Fibroblast of mammary gland (primary cell): ENCODE measurements at regions not wholly inside any gene's neighbourhood (a gene's known extent, or its start where the extent isn't known, plus 50 kb on each side); places are given as distances from the start of the nearest gene placed in this dataset.
A peak's percentile ranks its signal among the peaks of the same experiment; 100 is the strongest.

Source experiments
- DNase-seq: peaks from one replicate; pipeline ENCODE4 v3.0.0-alpha.2; 2010; ENCODE audit warnings: low read depth
- H3K4me3 ChIP-seq: 2 replicates; pipeline ENCODE4 v1.5.1; 2011; ENCODE audit warnings: low read depth, mild to moderate bottlenecking, low read length, moderate library complexity; ENCODE audit not compliant: control insufficient read depth
- TF ChIP-seq, protein P1 (sequence below): conservative IDR thresholded peaks from 2 replicates; pipeline ENCODE4 v1.5.1; 2011; ENCODE audit warnings: low read depth, low read length, inconsistent platforms; ENCODE audit not compliant: control insufficient read depth, insufficient read depth

DNA sequence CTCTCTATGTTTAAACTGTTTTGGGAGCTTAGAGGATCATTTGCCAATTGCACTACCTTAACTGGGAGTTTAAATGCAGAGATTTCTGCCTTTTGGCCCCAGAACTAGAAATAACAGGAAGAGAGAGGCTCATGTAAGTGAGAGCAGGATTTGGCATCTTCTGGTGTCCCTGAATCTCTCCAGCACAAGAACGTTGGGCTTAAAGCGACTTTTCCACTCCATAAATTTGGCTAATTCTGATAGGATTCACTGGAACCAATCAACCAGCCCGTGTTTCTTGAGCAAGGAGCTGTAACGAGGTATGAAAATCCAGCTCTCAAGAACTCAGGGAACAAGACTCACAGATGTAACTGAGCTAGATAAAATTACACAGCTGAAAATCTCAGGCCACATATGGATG is 181.0 kb downstream of the C1D start:
- DNase-seq = no peak
- H3K4me3 ChIP-seq = no peak overlapping the region
- TF ChIP-seq, protein P1, sequence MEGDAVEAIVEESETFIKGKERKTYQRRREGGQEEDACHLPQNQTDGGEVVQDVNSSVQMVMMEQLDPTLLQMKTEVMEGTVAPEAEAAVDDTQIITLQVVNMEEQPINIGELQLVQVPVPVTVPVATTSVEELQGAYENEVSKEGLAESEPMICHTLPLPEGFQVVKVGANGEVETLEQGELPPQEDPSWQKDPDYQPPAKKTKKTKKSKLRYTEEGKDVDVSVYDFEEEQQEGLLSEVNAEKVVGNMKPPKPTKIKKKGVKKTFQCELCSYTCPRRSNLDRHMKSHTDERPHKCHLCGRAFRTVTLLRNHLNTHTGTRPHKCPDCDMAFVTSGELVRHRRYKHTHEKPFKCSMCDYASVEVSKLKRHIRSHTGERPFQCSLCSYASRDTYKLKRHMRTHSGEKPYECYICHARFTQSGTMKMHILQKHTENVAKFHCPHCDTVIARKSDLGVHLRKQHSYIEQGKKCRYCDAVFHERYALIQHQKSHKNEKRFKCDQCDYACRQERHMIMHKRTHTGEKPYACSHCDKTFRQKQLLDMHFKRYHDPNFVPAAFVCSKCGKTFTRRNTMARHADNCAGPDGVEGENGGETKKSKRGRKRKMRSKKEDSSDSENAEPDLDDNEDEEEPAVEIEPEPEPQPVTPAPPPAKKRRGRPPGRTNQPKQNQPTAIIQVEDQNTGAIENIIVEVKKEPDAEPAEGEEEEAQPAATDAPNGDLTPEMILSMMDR = no peak

DNA sequence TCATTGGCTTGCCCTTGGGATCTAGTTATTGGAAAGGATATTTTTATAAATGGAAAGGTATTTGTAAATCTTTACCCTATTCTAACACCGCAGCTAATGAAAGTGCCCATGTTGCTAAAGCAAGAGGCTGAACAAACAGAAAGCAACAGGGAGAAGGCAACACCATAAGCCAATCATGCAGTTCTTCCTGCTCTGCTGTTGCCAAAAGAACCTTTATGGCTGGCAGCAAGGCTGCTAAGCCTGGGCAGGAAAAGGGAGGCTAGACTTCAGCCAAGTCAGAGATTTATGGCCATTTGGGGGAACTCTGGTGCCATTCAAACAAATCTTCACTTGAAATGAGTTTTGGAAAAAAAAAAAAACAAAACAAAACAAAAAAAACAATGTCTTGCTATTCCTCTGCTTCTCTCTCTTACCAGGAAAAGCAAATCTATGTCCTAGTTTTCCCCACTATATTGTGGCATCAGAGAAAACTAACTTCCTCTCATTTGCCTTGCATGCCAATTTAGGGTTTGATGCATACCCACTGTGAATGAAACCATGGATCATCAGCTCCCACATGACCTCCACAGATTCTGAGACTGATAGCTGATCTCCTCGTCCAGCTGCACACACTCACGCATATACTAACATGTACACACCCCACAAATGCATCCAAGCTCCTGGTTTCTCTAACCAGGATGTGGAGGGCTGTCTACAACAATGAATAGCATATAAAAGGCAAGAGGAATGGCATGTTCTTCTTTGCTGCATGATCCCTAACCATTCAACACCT is 179.3 kb downstream of the C1D start:
- no peak for DNase-seq
- no peak overlapping the region for H3K4me3 ChIP-seq
- TF ChIP-seq, protein P1 = no peak

DNA sequence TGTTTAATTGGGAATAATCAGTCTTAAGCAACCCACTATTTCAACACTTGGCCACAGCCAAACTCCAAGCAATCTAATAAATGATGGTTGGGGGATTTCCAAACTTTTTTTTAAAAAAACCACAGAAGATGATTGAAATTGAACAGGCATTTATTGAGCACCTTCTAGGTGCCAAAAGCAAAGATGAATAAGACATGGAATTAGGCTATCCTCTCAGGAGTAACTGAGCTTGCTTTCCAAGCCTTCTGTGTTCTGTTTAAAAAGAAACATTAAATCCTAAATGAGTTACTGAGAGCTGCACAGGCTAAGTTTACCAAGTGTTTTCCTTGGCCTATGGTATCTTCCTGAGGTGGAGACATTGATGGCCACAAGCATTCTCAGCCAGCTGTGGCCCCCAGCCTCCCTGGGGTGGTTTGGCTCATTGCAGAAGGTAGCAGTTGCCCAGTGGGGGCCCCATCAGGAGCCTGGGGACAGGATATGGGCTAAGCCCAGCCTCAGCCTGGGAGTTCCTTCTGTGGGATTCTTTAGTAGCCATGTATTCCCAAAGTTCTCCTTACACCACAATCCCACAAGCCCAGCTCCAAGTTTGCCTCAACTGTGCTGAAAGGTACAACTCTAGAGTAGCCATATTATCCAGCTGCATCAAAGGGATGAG is 174.3 kb downstream of the C1D start:
- TF ChIP-seq, protein P1 = no peak
- peak; percentile 20 for DNase-seq
- no peak overlapping the region for H3K4me3 ChIP-seq

DNA sequence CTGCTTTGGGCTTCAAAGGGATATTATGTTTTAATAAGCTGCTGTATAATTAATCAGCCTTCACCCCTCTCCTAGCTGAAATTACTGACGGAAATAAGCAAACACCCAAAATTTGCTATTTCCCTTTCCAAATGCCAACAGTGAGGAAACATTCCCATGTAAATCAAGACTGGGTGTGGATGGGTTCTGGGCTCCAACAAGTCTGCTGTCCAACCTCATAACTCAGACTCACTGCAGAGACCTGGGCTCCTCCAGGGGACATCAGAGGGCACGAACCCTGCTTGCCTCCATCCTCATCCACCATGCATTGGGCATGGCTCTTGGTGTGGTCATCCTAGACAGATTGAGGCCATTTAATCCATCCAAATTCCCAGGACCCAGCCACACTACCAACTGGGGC is 173.7 kb downstream of the C1D start:
- no peak overlapping the region for H3K4me3 ChIP-seq
- no peak for DNase-seq
- TF ChIP-seq, protein P1 = no peak

DNA sequence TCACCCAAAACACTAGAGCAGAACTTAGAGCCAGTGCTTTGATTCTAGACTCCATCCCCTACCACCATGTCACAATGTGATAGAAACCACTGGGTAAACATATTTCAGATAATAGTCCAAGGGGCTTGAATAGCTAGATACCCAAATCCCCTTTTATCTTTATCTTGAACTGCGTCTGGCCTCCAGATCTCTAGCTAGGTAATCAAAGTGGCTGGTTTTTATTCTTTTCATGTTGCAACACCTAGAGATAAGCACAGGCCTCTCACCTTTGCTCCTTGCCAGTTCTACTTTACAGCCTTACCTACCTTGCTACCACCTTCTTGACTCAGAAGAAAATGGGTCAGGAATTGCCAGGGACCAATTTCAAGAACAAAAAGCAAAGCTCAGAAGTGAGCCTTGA is 171.2 kb downstream of the C1D start:
- H3K4me3 ChIP-seq = no peak overlapping the region
- no peak for DNase-seq
- TF ChIP-seq, protein P1 = no peak

DNA sequence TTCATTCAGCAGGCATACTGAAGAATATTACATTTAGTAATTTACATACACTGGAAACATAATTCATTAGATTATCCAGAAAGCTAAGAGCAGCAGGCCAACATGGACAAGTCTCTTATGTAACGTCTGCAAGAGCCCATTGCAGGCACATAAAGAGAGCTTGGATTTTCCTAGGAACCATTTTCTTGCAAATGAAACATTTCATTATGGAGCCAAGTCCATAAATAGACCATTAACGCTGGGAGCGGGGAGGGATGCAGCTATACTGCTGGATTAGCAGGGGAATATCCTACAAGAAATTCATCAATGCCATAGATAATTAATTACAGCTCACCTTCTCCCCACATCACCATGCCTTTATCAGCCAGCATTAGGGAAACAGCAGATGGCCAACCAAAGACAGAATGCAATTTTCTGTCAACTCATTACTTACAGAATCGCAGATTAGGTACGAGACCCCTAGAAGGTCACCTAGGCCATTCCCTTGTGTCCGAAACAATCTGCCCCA is 170.4 kb downstream of the C1D start:
- no peak overlapping the region for H3K4me3 ChIP-seq
- TF ChIP-seq, protein P1 = no peak
- DNase-seq = no peak
